HG02943 (cell line): ENCODE measurements at regions not wholly inside any gene's neighbourhood (a gene's known extent, or its start where the extent isn't known, plus 50 kb on each side); places are given as distances from the start of the nearest gene placed in this dataset.

Experiments
- ATAC-seq: cut with Tn5 transposase; IDR thresholded peaks from one replicate; pipeline ENCODE4 v1.9.1; 2021; ENCODE audit warnings: mild to moderate bottlenecking, low read depth, moderate library complexity; ENCODE audit not compliant: unreplicated experiment

- no peak for ATAC-seq
Measured at GRCh38 chr3:102206511-102207031, 228.2 kb upstream of the ZPLD1 start.

GRCh38 chr3:102207151-102207571, 227.7 kb upstream of the ZPLD1 start:
- ATAC-seq, result no peak

GRCh38 chr3:102215166-102215565, 219.6 kb upstream of the ZPLD1 start:
- no peak for ATAC-seq

DNA sequence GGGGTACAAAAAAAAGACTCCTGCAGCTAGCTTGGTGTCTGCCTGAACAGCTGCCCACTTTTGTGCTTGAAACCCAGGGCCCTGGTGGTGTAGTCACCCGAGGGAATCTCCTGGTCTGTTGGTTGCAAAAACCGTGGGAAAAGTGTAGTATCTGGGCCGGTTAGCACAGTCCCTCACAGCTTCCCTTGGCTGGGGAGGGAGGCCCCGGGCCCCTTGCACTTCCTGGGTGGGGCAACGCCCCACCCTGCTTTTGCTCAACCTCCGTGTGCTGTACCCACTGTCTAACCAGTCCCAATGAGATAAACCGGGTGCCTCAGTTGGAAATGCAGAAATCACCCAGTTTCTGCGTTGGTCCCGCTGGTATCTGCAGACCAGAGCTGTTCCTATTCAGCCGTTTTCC, 211.7 kb upstream of the ZPLD1 start:
- no peak for ATAC-seq

- no peak for ATAC-seq
Measured at GRCh38 chr3:102224171-102224570, 210.6 kb upstream of the ZPLD1 start.

- no peak for ATAC-seq
Measured at GRCh38 chr3:102225005-102225404, 209.8 kb upstream of the ZPLD1 start.

- ATAC-seq, result no peak
Measured at GRCh38 chr3:102225407-102226132, 209.2 kb upstream of the ZPLD1 start.

DNA sequence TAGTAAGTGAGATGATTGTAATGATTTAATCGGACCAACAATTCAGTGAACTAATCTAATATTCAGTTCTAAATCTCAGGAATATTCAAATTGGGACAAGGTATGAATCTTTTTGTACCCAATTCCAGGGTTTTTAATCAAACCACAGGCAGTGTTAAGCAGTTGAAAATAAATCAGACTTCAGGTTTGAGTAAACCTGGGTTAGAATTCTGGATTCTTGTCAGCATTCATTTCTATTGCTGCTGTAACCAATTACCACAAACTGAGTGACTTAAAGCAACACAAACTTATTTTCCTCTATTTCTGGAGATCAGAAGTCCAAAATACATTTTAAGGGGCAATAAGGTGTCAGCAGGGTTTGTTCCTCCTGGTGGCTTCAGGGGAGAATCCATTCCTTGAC, 208.4 kb upstream of the ZPLD1 start:
- ATAC-seq, result no peak

GRCh38 chr3:102229062-102229655, 205.7 kb upstream of the ZPLD1 start:
- peak; percentile 50 for ATAC-seq

DNA sequence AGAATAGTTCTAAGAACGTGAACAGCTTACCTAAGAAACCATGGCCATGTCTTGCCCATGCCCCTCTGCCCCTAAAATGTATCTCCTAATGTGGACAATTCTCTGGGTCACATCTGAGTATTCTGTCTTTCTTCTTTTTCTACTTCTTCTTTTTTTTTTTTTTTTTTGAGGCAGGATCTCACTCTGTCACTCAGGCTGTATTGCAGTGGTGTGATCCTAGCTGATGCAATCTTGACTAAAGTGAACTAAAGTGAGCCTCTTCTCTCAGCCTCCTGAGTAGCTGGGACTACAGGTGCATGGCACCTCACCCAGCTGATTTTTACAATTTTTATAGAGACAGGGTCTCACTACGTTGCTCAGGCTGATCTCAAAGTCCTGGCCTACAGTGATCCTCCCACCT, 204.8 kb upstream of the ZPLD1 start:
- ATAC-seq, result no peak

GRCh38 chr3:102233881-102234280, 200.9 kb upstream of the ZPLD1 start:
- ATAC-seq, result peak; percentile 95

DNA sequence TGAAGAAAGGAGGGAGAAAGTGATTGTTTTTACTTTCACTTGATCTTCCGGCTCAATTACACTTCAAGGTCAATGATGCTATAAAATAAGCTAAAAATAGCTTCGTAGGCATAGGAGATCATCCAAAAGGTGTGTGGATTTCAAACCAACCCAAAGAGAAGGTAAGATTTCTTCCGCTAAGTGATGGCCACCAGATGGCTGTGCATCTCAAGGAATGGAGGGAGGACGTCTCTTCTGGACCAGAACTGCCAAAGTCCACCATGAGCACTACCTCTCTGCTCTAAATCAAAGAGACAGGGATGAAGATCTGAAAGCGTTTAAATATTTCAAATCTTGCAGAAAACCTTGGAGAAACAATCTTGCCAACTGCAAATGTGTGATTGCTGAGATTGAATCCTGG, 199.1 kb upstream of the ZPLD1 start:
- no peak for ATAC-seq

DNA sequence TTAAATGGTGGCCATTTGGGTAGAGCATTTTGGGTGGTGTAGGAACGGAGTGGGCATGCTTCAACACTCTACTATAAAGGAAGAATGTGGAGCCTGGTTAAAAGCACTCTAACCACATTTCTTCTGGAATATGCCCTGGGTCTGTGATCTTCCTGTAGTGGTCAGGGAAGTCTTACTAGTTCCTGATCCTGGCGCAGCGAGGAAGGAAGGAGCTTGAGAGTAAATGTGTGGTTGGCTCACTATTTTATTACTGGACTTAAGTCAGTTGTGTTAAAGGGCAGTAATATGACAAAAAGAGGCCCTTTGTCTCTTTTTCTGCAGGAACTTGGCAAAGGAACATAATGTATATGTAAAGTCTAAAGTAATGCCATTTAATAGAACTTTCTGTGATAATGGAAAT, 197.6 kb upstream of the ZPLD1 start:
- no peak for ATAC-seq

DNA sequence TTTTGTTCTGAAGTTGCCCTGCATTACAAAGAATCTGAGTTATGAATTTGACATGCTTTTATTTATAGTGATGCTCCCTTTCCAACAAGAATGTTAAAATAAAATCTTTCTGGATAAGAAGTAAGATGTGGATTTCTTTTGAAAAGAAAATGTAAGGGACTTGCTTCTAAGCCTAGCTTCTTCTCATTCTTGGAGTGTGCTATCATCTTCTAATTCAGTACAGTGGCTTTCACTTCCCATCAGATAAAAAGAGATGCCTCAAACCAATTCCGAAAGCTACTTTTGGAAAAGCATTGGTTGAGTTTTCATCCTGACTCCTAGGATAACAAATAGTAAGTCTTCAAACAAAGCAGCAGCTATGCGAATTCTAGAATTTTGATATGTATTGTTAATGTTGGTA, 197.0 kb upstream of the ZPLD1 start:
- no peak for ATAC-seq

DNA sequence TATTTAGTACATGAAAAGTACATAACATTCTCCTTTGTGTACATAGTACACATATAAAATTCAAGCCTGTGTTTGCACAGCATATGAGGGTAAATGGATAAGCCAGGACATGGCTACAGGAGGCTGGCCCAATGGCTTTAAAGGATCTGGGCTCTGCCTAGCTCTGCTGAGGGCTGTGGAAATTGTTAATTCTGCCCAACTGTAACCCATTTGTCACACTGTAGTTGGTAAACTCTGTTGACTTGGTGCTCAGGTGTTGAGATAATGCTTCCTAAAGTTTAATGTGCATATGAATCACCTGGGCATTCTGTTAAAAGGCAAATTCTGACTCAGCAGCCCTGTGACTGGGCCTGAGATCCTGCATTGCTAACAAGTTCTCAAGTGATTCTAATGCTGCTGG, 196.5 kb upstream of the ZPLD1 start:
- ATAC-seq, result no peak

- no peak for ATAC-seq
Measured at GRCh38 chr3:102240720-102241119, 194.1 kb upstream of the ZPLD1 start.

DNA sequence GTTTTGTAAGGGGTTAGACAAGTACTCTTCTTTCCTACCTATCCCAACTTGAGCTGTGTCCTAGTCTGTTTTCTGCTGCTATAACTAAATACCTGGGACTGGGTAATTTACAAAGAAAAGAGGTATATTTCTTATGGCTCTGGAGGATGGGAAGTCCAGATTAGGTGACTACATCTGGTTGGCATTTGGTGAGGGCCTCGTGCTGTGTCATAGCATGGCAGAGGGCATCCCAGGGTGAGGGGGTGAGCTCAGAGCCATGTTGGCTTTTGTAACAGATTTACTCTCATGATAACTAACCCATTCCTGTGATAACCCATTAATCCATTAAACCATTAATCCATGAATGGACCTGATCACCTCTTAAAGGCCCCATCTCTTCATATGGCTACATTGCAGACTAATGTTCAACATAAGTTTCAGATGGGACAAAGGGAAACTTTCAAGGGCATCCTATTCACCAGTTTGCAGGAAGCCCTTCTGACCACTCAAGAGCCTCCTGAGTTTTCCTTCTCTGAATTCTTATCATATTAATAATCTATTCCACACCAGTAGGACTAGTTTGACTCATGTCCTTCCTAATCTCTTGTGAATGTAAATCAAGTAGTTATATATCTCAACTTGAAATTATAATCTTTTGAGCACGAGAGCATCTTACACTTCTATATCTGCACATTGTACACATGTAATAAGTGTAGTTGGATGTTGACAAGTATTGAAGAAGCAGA, 185.7 kb upstream of the ZPLD1 start:
- ATAC-seq, result no peak

DNA sequence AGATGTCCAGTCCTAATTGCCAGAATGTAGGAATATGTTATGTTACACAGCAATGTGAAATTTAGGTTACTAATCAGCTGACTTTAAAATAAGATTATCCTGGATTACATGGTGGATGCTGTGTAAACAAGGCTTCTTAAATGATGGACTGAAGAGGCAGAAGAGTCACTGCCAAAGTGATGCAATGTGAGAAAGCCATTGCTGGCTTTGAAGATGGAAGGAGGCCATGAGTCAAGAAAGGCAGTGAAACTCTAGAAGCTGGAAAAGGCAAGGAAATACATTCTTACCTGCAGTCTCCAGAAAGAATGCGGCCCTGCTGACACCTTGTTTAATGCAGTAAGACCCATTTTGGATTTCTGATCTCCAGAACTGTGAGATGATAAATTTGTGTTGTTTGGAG, 179.1 kb upstream of the ZPLD1 start:
- ATAC-seq, result no peak

DNA sequence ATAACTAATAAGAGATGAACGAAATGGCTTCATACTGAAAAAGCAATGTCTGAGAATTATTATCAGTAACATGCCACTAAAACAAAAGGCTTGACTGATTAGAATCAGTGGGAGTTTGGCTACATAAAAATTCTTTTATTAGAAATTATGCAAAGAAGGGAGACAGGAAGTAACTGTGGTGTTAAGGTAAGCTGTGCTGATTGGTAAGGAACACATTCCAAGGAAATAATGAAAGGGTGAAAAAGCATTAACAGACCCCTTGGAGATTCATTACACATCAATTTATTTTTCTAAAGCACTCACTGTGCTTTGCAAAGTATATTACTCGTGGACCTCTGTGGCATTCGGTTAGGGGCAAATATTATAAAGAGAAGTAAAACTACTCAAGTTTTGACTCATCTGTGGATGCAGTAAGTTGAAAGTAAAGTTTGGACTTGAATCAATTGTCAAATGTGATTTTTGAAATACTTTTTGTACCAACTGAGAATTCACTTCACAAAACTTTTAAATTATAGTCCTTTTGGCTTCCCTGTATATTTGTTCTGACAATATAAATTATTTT, 176.1 kb upstream of the ZPLD1 start:
- ATAC-seq, result no peak

DNA sequence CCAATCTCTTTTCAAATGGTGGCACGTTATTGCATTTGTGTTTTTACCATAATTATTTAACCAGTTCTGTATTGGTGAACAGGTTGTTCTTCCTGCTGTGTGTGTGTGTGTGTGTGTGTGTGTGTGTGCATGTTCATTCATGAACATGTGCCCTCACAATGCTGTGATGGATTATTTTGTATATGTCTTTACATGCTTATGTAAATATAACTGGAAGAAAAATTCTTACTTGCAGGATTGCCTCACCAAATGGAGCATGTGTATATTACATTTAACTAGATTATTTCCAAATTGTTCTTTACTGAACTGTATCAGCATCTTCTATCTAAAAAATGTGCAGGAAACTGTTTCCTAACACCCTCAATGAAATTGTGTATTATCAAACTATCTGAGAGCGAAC, 175.2 kb upstream of the ZPLD1 start:
- no peak for ATAC-seq

- peak; percentile 72 for ATAC-seq
Measured at GRCh38 chr3:102265720-102266119, 169.1 kb upstream of the ZPLD1 start.
